HepG2 (cell line): ENCODE measurements at regions not wholly inside any gene's neighbourhood (a gene's known extent, or its start where the extent isn't known, plus 50 kb on each side); places are given as distances from the start of the nearest gene placed in this dataset.

Source experiments
- ATAC-seq: fragments of 200-7000 bp; cut with Tn5 transposase; 3 replicates; pipeline ENCODE4 v1.9.1; 2020; ENCODE audit warnings: mild to moderate bottlenecking, moderate library complexity
- BruUV-seq: library from RNA; stranded (reverse); fragments of 400-500 nt; replicated peaks from 2 replicates; lab custom pipeline; 2021; lab: Mats Ljungman, UMichigan
- CTCF ChIA-PET: fragments of 300-600 bp; formaldehyde crosslinking; extraction: SDS; loops from one replicate; lab custom pipeline; 2021; ENCODE audit warnings: low total read pairs, inconsistent platforms, low intra/inter-chr PET ratio; lab: Yijun Ruan, JAX
- POLR2A ChIA-PET: fragments of 350-600 bp; sonication (Branson Sonifier 250); formaldehyde crosslinking; loops from one replicate; lab custom pipeline; 2020; ENCODE audit warnings: antibody characterized with exemption, inconsistent platforms; lab: Yijun Ruan, JAX
- DNase-seq: peaks from one replicate; pipeline ENCODE4 v3.0.0-alpha.2; 2015; ENCODE audit warnings: low spot score
- FAIRE-seq: peaks from 3 replicates; lab custom pipeline; 2011; peaks lifted over from hg19 to GRCh38; lab: Jason Lieb, UNC
- H2AFZ ChIP-seq: one replicate; pipeline ENCODE4 v1.6.1; 2011; ENCODE audit warnings: low read length, inconsistent platforms
- H3K27ac ChIP-seq: fragments of 300-600 bp; 3 replicates; pipeline ENCODE4 v1.8.0; 2011; ENCODE audit warnings: mixed run types, mild to moderate bottlenecking, mixed read lengths, low read length, inconsistent platforms; ENCODE audit not compliant: insufficient read depth; ENCODE audit errors: extremely low read length
- H3K27me3 ChIP-seq, 2 experiments: fragments of 200-600 bp in 1 of 2; 2 replicates in 1 of 2; 3 replicates in 1 of 2; pipeline versions ENCODE4 v1.6.0 to v1.8.0; 2011; ENCODE audit warnings: low read length in 2 of 2, mild to moderate bottlenecking in 2 of 2, moderate library complexity in 2 of 2, inconsistent platforms in 1 of 2; ENCODE audit not compliant: insufficient read depth in 2 of 2, control insufficient read depth in 1 of 2
- H3K36me3 ChIP-seq, 2 experiments: fragments of 200-600 bp in 1 of 2; replicated peaks in 1 of 2; 2 replicates in 1 of 2; 3 replicates in 1 of 2; pipeline versions ENCODE4 v1.5.1 to v1.8.0; 2011; ENCODE audit warnings: low read length in 2 of 2, inconsistent platforms in 1 of 2; ENCODE audit not compliant: insufficient read depth in 2 of 2, control insufficient read depth in 1 of 2
- H3K4me1 ChIP-seq: 2 replicates; pipeline ENCODE4 v1.5.1; 2012; ENCODE audit warnings: low read length, inconsistent platforms; ENCODE audit not compliant: insufficient read depth
- H3K4me2 ChIP-seq: 2 replicates; pipeline ENCODE4 v1.6.0; 2011; ENCODE audit warnings: low read depth, low read length, inconsistent platforms
- H3K4me3 ChIP-seq, 3 experiments: fragments of 200-600 bp in 1 of 3; sonication (generic), shearing (Covaris generic) in 1 of 3; replicated peaks in 1 of 3; 2 replicates each; pipeline ENCODE4 v1.5.1; 2011 to 2016; ENCODE audit warnings: low read length in 3 of 3, inconsistent platforms in 2 of 3, low read depth in 2 of 3, mild to moderate bottlenecking in 2 of 3, control low read depth in 1 of 3, mixed read lengths in 1 of 3; ENCODE audit not compliant: insufficient read depth in 1 of 3
- H3K79me2 ChIP-seq: one replicate; pipeline ENCODE4 v1.6.1; 2011; ENCODE audit warnings: low read length, inconsistent platforms; ENCODE audit not compliant: insufficient read depth
- H3K9ac ChIP-seq: 2 replicates; pipeline ENCODE4 v1.6.0; 2011; ENCODE audit warnings: mild to moderate bottlenecking, low read depth, low read length, inconsistent platforms; ENCODE audit not compliant: insufficient read depth
- H3K9me3 ChIP-seq: 2 replicates; pipeline ENCODE4 v1.5.1; 2012; ENCODE audit warnings: mild to moderate bottlenecking, low read length
- H4K20me1 ChIP-seq: 2 replicates; pipeline ENCODE4 v1.6.0; 2011; ENCODE audit warnings: inconsistent platforms, mild to moderate bottlenecking, low read length, moderate library complexity; ENCODE audit not compliant: insufficient read depth
- ATAD3A ChIP-seq: sonication (generic); formaldehyde crosslinking; IDR thresholded peaks from 2 replicates; pipeline ENCODE4 v1.4.0; 2020; ENCODE audit warnings: missing genetic modification reagents
- CENPT ChIP-seq: sonication (generic); formaldehyde crosslinking; IDR thresholded peaks from 2 replicates; pipeline ENCODE4 v1.8.0; 2022; ENCODE audit warnings: low read depth, mild to moderate bottlenecking, moderate library complexity, missing genetic modification reagents
- HINFP ChIP-seq: sonication (generic); formaldehyde crosslinking; IDR thresholded peaks from 2 replicates; pipeline ENCODE4 v1.4.0; 2020; ENCODE audit warnings: low read depth, mild to moderate bottlenecking, missing genetic modification reagents
- IRF1 ChIP-seq: sonication (generic); formaldehyde crosslinking; IDR thresholded peaks from 2 replicates; pipeline ENCODE4 v1.4.0; 2020; ENCODE audit warnings: low read depth, mild to moderate bottlenecking, missing genetic modification reagents
- MXI1 ChIP-seq: IDR thresholded peaks from 3 replicates; pipeline ENCODE4 v1.6.1; 2012; ENCODE audit warnings: low read depth, low read length, inconsistent platforms, borderline replicate concordance
- PITX1 ChIP-seq: sonication (generic); formaldehyde crosslinking; IDR thresholded peaks from 2 replicates; pipeline ENCODE4 v1.5.1; 2020; ENCODE audit warnings: mild to moderate bottlenecking, missing genetic modification reagents
- PRDM15 ChIP-seq: sonication (generic); formaldehyde crosslinking; IDR thresholded peaks from 2 replicates; pipeline ENCODE4 v1.4.0; 2020; ENCODE audit warnings: missing genetic modification reagents
- RBFOX2 ChIP-seq: fragments of 200-400 bp; formaldehyde crosslinking; IDR thresholded peaks from 2 replicates; pipeline ENCODE4 v1.6.1; 2017; ENCODE audit warnings: low read depth, mild to moderate bottlenecking, low read length
- SP140L ChIP-seq: sonication (generic); formaldehyde crosslinking; IDR thresholded peaks from 2 replicates; pipeline ENCODE4 v1.4.0; 2020; ENCODE audit warnings: missing genetic modification reagents, borderline replicate concordance
- SP4 ChIP-seq: sonication (generic); formaldehyde crosslinking; IDR thresholded peaks from 2 replicates; pipeline ENCODE4 v1.8.1; 2023; ENCODE audit warnings: mild to moderate bottlenecking, missing genetic modification reagents
- SRF ChIP-seq: IDR thresholded peaks from 2 replicates; pipeline ENCODE4 v1.6.1; 2011; ENCODE audit warnings: mild to moderate bottlenecking, low read depth, low read length, moderate library complexity
- SRSF4 ChIP-seq: fragments of 200-400 bp; formaldehyde crosslinking; IDR thresholded peaks from one replicate; pipeline ENCODE4 v1.6.1; 2018; ENCODE audit warnings: mild to moderate bottlenecking, low read depth, low read length, moderate library complexity; ENCODE audit not compliant: poor library complexity, severe bottlenecking
- ZNF570 ChIP-seq: sonication (generic); formaldehyde crosslinking; IDR thresholded peaks from 2 replicates; pipeline ENCODE4 v1.4.0; 2020; ENCODE audit warnings: mild to moderate bottlenecking, missing genetic modification reagents, borderline replicate concordance
- ZNF572 ChIP-seq: sonication (generic); formaldehyde crosslinking; IDR thresholded peaks from 2 replicates; pipeline ENCODE4 v1.5.1; 2020; ENCODE audit warnings: mild to moderate bottlenecking, missing genetic modification reagents
- ZNF652 ChIP-seq: IDR thresholded peaks from 2 replicates; pipeline ENCODE4 v1.6.1; 2016; ENCODE audit warnings: low read depth, borderline replicate concordance
- ZNF777 ChIP-seq: sonication (generic); formaldehyde crosslinking; IDR thresholded peaks from 2 replicates; pipeline ENCODE4 v1.4.0; 2020; ENCODE audit warnings: missing genetic modification reagents
- ZNF780A ChIP-seq: sonication (generic); formaldehyde crosslinking; IDR thresholded peaks from 2 replicates; pipeline ENCODE4 v1.8.0; 2022; ENCODE audit warnings: mild to moderate bottlenecking, missing genetic modification reagents, moderate library complexity
- WGBS: methylation state at CpG from one replicate; pipeline ENCODE4 v1.1.6; 2017; ENCODE audit warnings: low lambda C conversion rate; 5-methylcytosine and 5-hydroxymethylcytosine counted together
- in situ Hi-C: cut with HindIII; loops from 2 replicates; pipeline ENCODE4 v1.10.0; 2017; ENCODE audit warnings: low pct_unique_long_range_greater_than_20kb; ENCODE audit not compliant: extremely low pct_ligation_motif_present
- intact Hi-C: fragments of 100-400 bp; cut with micrococcal nuclease; formaldehyde crosslinking; loops from one replicate; pipeline ENCODE4 v1.10.0; 2022; ENCODE audit not compliant: unreplicated experiment

GRCh38 chr3:148607491-148607890 lies 90.2 kb upstream of the AGTR1 start:
- BruUV-seq, result no TSS peak
- no peak for TF ChIP-seq ZNF572 (CRISPR knock-in tag)
- no peak for TF ChIP-seq RBFOX2
- no peak for TF ChIP-seq PRDM15 (CRISPR knock-in tag)
- TF ChIP-seq SP140L (CRISPR knock-in tag), result no peak
- TF ChIP-seq ZNF777 (CRISPR knock-in tag), result no peak
- TF ChIP-seq SRF, result no peak
- TF ChIP-seq MXI1, result no peak
- no peak for TF ChIP-seq SP4 (CRISPR knock-in tag)
- no peak for TF ChIP-seq ZNF780A (CRISPR knock-in tag)
- TF ChIP-seq ATAD3A, result no peak
- no peak for TF ChIP-seq PITX1 (CRISPR knock-in tag)
- no peak for TF ChIP-seq ZNF652 (CRISPR knock-in tag)
- no peak for TF ChIP-seq CENPT
- TF ChIP-seq IRF1, result no peak
- TF ChIP-seq ZNF570, result no peak
- no peak for TF ChIP-seq SRSF4
- TF ChIP-seq HINFP, result no peak

More at GRCh38 chr3:148607491-148607890, 90.2 kb upstream of the AGTR1 start:
- peaks cover 46% of the 10 kb centered on the region for H3K4me1 ChIP-seq
- 89% methylated on average over 1 of the region's 1 CpG for WGBS
- no peak for FAIRE-seq
- no peaks in the 10 kb centered on the region for H3K9me3 ChIP-seq
- ChIA-PET POLR2A (no interaction called here), CTCF (no interaction called here)
- no peak overlapping the region for H2AFZ ChIP-seq
- H3K4me3 ChIP-seq, result no peak overlapping the region
- H3K9ac ChIP-seq, result no peak overlapping the region
- no peak overlapping the region for H3K4me2 ChIP-seq
- intact Hi-C loops, result loop anchor here (10.0 kb wide), 1 partner anchor 153 kb away; no protein-coding TSS in a partner anchor
- no peak overlapping the region for H3K27ac ChIP-seq
- H3K79me2 ChIP-seq, result no peaks in the 10 kb centered on the region
- no peaks in the 10 kb centered on the region for H3K36me3 ChIP-seq
- H4K20me1 ChIP-seq, result no peaks in the 10 kb centered on the region
- in situ Hi-C loops, result no loop called here
- DNase-seq, result no peak
- no peak for ATAC-seq
- no peaks in the 10 kb centered on the region for H3K27me3 ChIP-seq
